Kidney epithelial cell (primary cell): ENCODE measurements at regions not wholly inside any gene's neighbourhood (a gene's known extent, or its start where the extent isn't known, plus 50 kb on each side); places are given as distances from the start of the nearest gene placed in this dataset.
"Not testable (repeated sequence)": the region's sequence is repeated elsewhere in the genome, so short reads cannot be mapped to it uniquely, and the experiment has no call there.

ENCODE experiments used
- DNase-seq: peaks from one replicate; pipeline ENCODE4 v3.0.0-alpha.2; 2010; ENCODE audit warnings: low read depth
- H3K27me3 ChIP-seq: 2 replicates; pipeline ENCODE4 v1.6.0; 2011; ENCODE audit warnings: low read length; ENCODE audit not compliant: control insufficient read depth, insufficient read depth
- H3K36me3 ChIP-seq: 2 replicates; pipeline ENCODE4 v1.5.1; 2011; ENCODE audit warnings: low read length; ENCODE audit not compliant: control insufficient read depth, insufficient read depth
- H3K4me3 ChIP-seq: 2 replicates; pipeline ENCODE4 v1.5.1; 2011; ENCODE audit warnings: low read depth, mild to moderate bottlenecking, control low read depth, low read length
- CTCF ChIP-seq: IDR thresholded peaks from 2 replicates; pipeline ENCODE4 v1.5.1; 2011; ENCODE audit warnings: mild to moderate bottlenecking, moderate library complexity, low read length, control low read depth, inconsistent platforms; ENCODE audit not compliant: insufficient read depth, poor library complexity, severe bottlenecking

DNA sequence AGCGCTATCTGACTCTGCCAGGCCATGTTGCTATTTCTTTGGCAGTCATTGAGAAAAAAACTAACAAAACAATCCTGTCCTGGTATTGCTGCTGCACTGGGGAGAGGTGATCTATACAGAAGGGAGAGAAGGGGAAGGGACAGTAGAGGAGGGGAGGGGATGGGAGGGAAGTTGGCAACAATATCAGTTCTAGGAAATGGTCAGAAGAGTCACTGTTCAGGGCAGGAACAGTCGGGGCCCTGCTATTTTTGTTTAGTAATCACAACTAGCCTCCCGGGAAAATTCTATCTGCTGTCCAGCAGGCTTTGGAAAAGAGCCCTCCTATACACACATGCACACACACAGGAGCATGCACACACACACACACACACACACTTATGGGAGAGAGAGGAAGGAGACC lies 142.3 kb upstream of the CARMIL1 start:
- TF ChIP-seq CTCF: no peak

DNA sequence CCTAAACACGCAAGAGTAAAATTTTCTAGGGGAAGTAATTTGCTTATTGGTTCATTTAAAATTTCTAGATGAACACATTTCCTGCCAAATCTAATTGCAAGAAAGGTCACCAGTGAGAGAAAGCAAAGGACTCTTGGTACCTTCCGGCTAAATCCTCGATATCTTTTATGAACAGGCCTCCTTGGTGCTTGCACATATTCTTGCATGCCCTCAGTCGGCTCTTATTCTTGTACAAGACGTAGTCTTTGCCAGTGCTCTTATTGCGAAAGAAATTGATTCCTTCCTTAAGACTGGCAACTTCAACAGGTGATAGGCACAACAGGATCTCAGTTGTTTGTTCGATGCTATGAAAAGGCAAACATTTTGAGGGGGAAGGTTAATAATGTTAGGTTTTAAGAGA lies 141.7 kb upstream of the CARMIL1 start:
- no peak for TF ChIP-seq CTCF
- H3K4me3 ChIP-seq: no peak overlapping the region
- H3K36me3 ChIP-seq: no peaks in the 10 kb centered on the region
- no peaks in the 10 kb centered on the region for H3K27me3 ChIP-seq
- DNase-seq: no peak

More for the DNA sequence above, 142.3 kb upstream of the CARMIL1 start:
- Histone ChIP-seq H3K36me3 (no peaks in the 10 kb centered on the region), H3K4me3 (no peak overlapping the region), H3K27me3 (no peaks in the 10 kb centered on the region)
- DNase-seq: no peak

GRCh38 chr6:25137916-25138232 lies 141.3 kb upstream of the CARMIL1 start:
- no peak overlapping the region for H3K4me3 ChIP-seq
- TF ChIP-seq CTCF: no peak
- no peak for DNase-seq

GRCh38 chr6:25138233-25138933 lies 140.8 kb upstream of the CARMIL1 start:
- DNase-seq: no peak
- Histone ChIP-seq H3K27me3 (no peaks in the 10 kb centered on the region), H3K4me3 (no peak overlapping the region), H3K36me3 (no peaks in the 10 kb centered on the region)
- TF ChIP-seq CTCF: no peak

More at GRCh38 chr6:25137916-25138232, 141.3 kb upstream of the CARMIL1 start:
- no peaks in the 10 kb centered on the region for H3K36me3 ChIP-seq
- H3K27me3 ChIP-seq: no peaks in the 10 kb centered on the region

DNA sequence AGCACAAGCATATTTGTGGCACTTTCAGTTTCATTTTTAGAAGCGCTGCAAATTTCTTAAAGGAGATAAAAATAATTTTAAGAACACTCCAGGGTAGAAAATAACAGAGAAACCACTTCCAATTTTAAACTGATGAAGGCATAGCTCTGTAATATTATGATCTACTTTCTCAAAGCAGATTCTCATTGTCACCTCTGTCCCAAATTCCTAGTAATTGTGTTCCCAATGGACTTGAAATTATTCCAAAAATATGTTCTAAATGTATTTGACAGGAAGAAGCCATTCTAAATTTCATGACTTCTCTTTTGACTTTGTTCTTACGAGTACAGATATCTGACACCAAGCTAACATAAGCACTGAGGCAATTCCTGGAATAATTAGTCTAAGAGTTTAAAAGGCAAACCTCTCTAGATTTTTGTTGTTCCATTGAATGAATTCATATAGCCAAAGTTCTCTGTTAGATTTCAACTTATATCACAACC lies 140.2 kb upstream of the CARMIL1 start:
- no peak for TF ChIP-seq CTCF
- Histone ChIP-seq H3K36me3 (no peaks in the 10 kb centered on the region), H3K27me3 (no peaks in the 10 kb centered on the region), H3K4me3 (no peak overlapping the region)
- DNase-seq: no peak

DNA sequence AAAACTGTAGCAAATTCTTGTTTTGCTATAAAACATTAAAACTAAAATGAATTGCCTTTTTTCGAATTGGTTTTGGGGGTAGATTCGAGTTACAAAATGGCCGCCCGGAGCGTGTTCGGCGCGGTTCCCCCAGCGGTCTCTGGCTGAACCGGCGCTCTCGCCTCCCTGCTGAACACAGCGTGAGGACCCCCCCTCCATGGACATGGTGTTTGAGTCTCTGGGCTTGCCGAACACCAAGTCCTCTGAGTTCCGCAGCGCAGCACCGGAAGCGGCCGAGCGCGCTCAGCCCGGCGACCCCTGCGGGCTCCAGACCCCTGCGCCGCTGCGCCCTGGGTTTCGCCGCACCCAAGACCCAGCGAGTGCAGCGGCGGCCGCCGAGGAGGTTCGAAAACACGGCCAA lies 139.6 kb upstream of the CARMIL1 start:
- peak overlapping the region; percentile 11 for H3K4me3 ChIP-seq

More for the DNA sequence above, 139.6 kb upstream of the CARMIL1 start:
- H3K27me3 ChIP-seq, DNase-seq, H3K36me3 ChIP-seq: not testable (repeated sequence)
